Thyroid gland (tissue), 4 donors: ENCODE measurements at regions not wholly inside any gene's neighbourhood (a gene's known extent, or its start where the extent isn't known, plus 50 kb on each side); places are given as distances from the start of the nearest gene placed in this dataset.

ENCODE experiments used
- POLR2A ChIP-seq, 2 donors: fragments of 450-650 bp; IDR thresholded peaks; one replicate each; pipeline ENCODE4 v1.6.1; 2017; ENCODE audit warnings: antibody characterized with exemption in 2 of 2, mild to moderate bottlenecking in 2 of 2, moderate library complexity in 1 of 2
- TF ChIP-seq, protein P1 (sequence below), 6 experiments: fragments of 200-600 bp in 3 of 6; fragments of 450-650 bp in 3 of 6; sonication (generic) in 3 of 6; IDR thresholded peaks; one replicate each; pipeline ENCODE4 v1.5.1; 2016 to 2019; ENCODE audit warnings: antibody characterized with exemption in 6 of 6, mild to moderate bottlenecking in 2 of 6, inconsistent platforms in 1 of 6, moderate library complexity in 1 of 6

DNA sequence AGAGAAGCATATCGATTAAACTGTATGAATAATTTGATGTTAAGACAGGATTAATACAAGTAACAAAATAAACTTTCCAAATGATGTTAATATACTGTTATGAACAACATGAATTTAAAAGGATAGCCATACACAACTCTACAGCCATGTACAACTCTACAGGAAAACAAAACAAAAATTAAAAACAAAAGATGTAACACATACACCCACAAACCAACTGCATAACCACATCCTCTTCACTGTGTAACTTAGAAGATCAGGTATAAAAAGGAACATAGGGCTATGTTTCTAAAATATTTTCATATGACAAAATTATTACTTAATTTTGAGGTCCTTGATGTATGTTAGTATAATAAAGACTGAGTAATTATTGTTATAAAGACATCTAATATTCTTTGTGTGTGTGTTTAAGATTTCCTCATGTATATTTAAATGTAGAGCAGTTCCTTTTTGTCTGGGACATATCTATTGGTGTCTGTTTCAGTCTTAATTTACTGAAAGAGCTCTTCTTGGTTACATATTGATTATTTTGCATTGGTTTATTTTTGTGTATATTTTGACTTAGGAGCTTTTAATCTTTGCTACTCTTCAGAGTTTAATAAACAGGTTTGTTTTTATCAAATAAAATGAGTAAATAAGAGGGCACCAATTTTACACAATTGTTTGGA lies 966.8 kb upstream of the CTNND2 start:
- TF ChIP-seq, protein P1, sequence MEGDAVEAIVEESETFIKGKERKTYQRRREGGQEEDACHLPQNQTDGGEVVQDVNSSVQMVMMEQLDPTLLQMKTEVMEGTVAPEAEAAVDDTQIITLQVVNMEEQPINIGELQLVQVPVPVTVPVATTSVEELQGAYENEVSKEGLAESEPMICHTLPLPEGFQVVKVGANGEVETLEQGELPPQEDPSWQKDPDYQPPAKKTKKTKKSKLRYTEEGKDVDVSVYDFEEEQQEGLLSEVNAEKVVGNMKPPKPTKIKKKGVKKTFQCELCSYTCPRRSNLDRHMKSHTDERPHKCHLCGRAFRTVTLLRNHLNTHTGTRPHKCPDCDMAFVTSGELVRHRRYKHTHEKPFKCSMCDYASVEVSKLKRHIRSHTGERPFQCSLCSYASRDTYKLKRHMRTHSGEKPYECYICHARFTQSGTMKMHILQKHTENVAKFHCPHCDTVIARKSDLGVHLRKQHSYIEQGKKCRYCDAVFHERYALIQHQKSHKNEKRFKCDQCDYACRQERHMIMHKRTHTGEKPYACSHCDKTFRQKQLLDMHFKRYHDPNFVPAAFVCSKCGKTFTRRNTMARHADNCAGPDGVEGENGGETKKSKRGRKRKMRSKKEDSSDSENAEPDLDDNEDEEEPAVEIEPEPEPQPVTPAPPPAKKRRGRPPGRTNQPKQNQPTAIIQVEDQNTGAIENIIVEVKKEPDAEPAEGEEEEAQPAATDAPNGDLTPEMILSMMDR (IDR thresholded peaks at IDR 0.05), result no peak
- TF ChIP-seq POLR2A (IDR thresholded peaks at IDR 0.05), result no peak
